PFSK-1 (cell line): ENCODE measurements at regions not wholly inside any gene's neighbourhood (a gene's known extent, or its start where the extent isn't known, plus 50 kb on each side); places are given as distances from the start of the nearest gene placed in this dataset.

Source experiments
- FOXP2 ChIP-seq: optimal IDR thresholded peaks from 2 replicates; pipeline ENCODE3; 2011; ENCODE audit warnings: borderline replicate concordance, control low read depth, inconsistent platforms; ENCODE audit not compliant: insufficient read depth; ENCODE audit errors: extremely low read length, extremely low read depth
- POLR2AphosphoS5 ChIP-seq: IDR thresholded peaks from 2 replicates; pipeline ENCODE4 v1.6.1; 2012; ENCODE audit warnings: low read depth, mild to moderate bottlenecking, control low read depth, low read length, moderate library complexity
- REST ChIP-seq, 2 experiments: IDR thresholded peaks; 2 replicates each; pipeline versions ENCODE4 v1.6.1 to v1.8.0; 2011 to 2012; ENCODE audit warnings: low read depth in 2 of 2, low read length in 2 of 2, control low read depth in 1 of 2, inconsistent platforms in 1 of 2, mild to moderate bottlenecking in 1 of 2, moderate library complexity in 1 of 2; ENCODE audit not compliant: insufficient read depth in 1 of 2
- SIN3A ChIP-seq: IDR thresholded peaks from 2 replicates; pipeline ENCODE4 v1.6.1; 2012; ENCODE audit warnings: mild to moderate bottlenecking, low read length, moderate library complexity, borderline replicate concordance; ENCODE audit not compliant: insufficient read depth
- TAF1 ChIP-seq: IDR thresholded peaks from 2 replicates; pipeline ENCODE4 v1.6.1; 2012; ENCODE audit warnings: low read length, control low read depth, borderline replicate concordance; ENCODE audit not compliant: insufficient read depth

- TF ChIP-seq POLR2AphosphoS5 (no peak), REST (IDR thresholded peaks at IDR 0.05; ENCODE audit: insufficient read depth in 1 of 2, low read depth in 2 of 2, low read length in 2 of 2) (no peak), TAF1 (no peak), SIN3A (no peak), FOXP2 (no peak)
Observed at GRCh38 chr2:11102466-11102865, 52.8 kb upstream of the SLC66A3 start.
